NCI-H82 treated with DMSO at 0.1 percent for 48 hours (cell line): ENCODE measurements at regions not wholly inside any gene's neighbourhood (a gene's known extent, or its start where the extent isn't known, plus 50 kb on each side); places are given as distances from the start of the nearest gene placed in this dataset.

Experiments
- DNase-seq: peaks from one replicate; lab custom pipeline; 2025; ENCODE audit not compliant: unreplicated experiment; lab: John Stamatoyannopoulos, UW

GRCh38 chr12:13451776-13452175, 255.2 kb downstream of the EMP1 start:
- no peak for DNase-seq

- DNase-seq, result no peak
These were observed 253.9 kb downstream of the EMP1 start for GRCh38 chr12:13450231-13451080.

GRCh38 chr12:13444076-13444475, 247.6 kb downstream of the EMP1 start:
- no peak for DNase-seq

- no peak for DNase-seq
These were observed 247.0 kb downstream of the EMP1 start for GRCh38 chr12:13443498-13443897.

GRCh38 chr12:13443028-13443427, 246.5 kb downstream of the EMP1 start:
- DNase-seq, result no peak

GRCh38 chr12:13442457-13442856, 245.9 kb downstream of the EMP1 start:
- no peak for DNase-seq

GRCh38 chr12:13440844-13441243, 244.3 kb downstream of the EMP1 start:
- DNase-seq, result no peak

GRCh38 chr12:13437541-13437940, 241.0 kb downstream of the EMP1 start:
- no peak for DNase-seq

- no peak for DNase-seq
These were observed 240.3 kb downstream of the EMP1 start for GRCh38 chr12:13436696-13437391.

GRCh38 chr12:13436182-13436581, 239.7 kb downstream of the EMP1 start:
- DNase-seq, result peak; percentile 80

- DNase-seq, result peak; percentile 37
These were observed 238.9 kb downstream of the EMP1 start for GRCh38 chr12:13435235-13435933.

- DNase-seq, result no peak
These were observed 237.2 kb downstream of the EMP1 start for GRCh38 chr12:13433768-13434167.

- DNase-seq, result no peak
These were observed 234.5 kb downstream of the EMP1 start for GRCh38 chr12:13431041-13431440.

- DNase-seq, result no peak
These were observed 232.2 kb downstream of the EMP1 start for GRCh38 chr12:13428538-13429265.

GRCh38 chr12:13425766-13426165, 229.2 kb downstream of the EMP1 start:
- DNase-seq, result no peak

GRCh38 chr12:13422291-13422690, 225.8 kb downstream of the EMP1 start:
- no peak for DNase-seq

GRCh38 chr12:13417516-13417915, 221.0 kb downstream of the EMP1 start:
- no peak for DNase-seq

- DNase-seq, result no peak
These were observed 214.8 kb downstream of the EMP1 start for GRCh38 chr12:13411287-13411686.

GRCh38 chr12:13405961-13406703, 209.6 kb downstream of the EMP1 start:
- DNase-seq, result no peak
